GM12892 (cell line): ENCODE measurements at regions not wholly inside any gene's neighbourhood (a gene's known extent, or its start where the extent isn't known, plus 50 kb on each side); places are given as distances from the start of the nearest gene placed in this dataset.

Experiments used
- POLR2A ChIP-seq: IDR thresholded peaks from 2 replicates; pipeline ENCODE4 v1.6.1; 2011; ENCODE audit warnings: low read depth, low read length, control low read depth
- POLR2AphosphoS5 ChIP-seq: IDR thresholded peaks from 2 replicates; pipeline ENCODE4 v1.6.1; 2011; ENCODE audit warnings: low read depth, low read length, control low read depth

DNA sequence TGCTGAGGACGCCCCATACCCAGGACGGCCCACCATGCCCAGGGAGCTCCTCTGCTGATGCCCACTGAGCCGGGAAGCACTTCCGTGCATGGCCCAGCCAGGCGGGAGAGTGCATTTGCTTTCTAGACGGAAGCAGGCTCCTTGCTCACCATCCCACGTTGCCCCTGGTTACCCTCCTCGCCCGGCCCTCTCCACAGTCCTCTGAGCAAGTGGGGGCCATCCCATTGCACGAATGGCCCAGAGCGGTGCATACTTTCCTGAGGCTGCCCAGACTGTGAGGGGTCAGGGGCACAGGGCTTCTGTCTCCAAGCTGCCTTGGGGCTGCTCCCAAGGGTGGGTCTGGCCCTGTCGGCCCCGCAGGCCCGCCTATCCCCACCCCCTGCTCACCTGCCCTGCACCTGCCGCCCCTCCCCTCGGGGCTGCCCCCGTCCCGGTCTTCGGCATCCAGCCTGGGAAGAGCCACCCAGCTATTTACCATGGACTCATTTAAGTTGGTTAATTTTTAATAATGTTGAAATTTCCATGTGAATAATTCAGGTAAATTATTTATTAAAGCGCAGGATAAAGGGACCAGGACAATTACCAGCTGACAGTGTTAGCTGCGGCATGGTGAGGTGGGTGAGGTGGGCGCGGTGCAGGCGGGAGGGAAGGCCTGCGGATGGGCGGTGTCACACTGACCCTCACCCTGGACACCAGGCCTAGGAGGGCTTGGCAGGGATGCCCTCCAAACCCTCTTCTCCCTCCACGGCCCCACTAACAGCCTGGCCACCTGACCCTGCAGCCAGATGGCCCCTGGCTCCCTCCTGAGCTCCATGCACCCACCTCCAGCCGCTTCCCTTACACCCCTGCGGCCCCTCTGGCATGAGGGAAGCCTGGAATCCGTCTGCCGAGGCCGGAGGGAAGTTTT lies 104.4 kb downstream of the MICALL2 start:
- TF ChIP-seq POLR2A (no peak), POLR2AphosphoS5 (no peak)
